KG1 (cell line): ENCODE measurements at regions not wholly inside any gene's neighbourhood (a gene's known extent, or its start where the extent isn't known, plus 50 kb on each side); places are given as distances from the start of the nearest gene placed in this dataset.

ENCODE experiments used
- DNase-seq: peaks from one replicate; lab custom pipeline; 2025; lab: John Stamatoyannopoulos, UW

- peak; percentile 81 for DNase-seq
Measured at GRCh38 chr13:99436686-99437416, 64.4 kb upstream of the TM9SF2 start.

GRCh38 chr13:99439048-99439447, 62.2 kb upstream of the TM9SF2 start:
- no peak for DNase-seq

DNA sequence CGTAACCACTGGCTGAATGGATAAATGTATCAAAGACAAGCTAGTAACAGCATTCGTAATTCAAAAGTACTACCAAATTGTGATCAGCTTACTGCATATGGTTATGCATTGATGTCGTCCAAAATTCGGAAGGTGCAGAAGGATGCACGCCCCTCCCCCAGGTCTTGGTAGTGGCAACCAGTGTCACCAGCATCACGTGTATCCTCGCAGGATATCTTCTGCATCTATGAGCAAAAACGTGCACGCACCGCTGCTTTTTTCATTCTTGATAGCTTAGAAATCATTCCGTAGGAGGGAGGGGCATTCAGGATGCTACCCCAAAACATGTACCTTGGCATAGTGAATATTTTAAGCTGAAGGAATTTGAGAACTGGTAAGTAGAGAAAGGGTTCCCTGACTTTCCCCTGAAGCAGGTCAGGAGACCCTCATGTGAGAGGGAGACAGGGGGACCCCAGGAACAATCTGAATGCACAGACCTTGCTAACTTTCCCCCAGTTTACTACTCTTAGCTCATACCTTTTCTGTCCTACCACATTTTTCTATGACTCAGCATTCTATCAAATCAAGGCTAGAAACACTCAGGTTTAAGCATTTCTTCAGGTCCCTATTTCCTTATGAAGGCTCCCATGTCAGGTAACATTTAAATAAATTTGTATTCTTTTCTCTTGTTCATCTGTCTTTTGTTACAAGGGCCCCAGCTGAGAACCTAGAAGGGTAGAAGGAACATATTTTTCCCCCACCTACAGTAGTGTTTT, 61.2 kb upstream of the TM9SF2 start:
- DNase-seq: no peak

- peak; percentile 70 for DNase-seq
Measured at GRCh38 chr13:99442273-99442895, 58.9 kb upstream of the TM9SF2 start.

GRCh38 chr13:99446242-99446641, 55.0 kb upstream of the TM9SF2 start:
- no peak for DNase-seq

GRCh38 chr13:99448546-99448945, 52.7 kb upstream of the TM9SF2 start:
- no peak for DNase-seq

- no peak for DNase-seq
Measured at GRCh38 chr13:99450416-99450815, 50.9 kb upstream of the TM9SF2 start.
